Activated naive CD4-positive, alpha-beta T cell treated with anti-CD3 and anti-CD28 coated beads, Interleukin-2, amount 50 U/mL, for 72 hours (primary cell): ENCODE measurements at regions not wholly inside any gene's neighbourhood (a gene's known extent, or its start where the extent isn't known, plus 50 kb on each side); places are given as distances from the start of the nearest gene placed in this dataset.
"Not testable (repeated sequence)": the region's sequence is repeated elsewhere in the genome, so short reads cannot be mapped to it uniquely, and the experiment has no call there.

Experiments used
- ATAC-seq, 2 donors: fragments of 150-1000 bp; cut with Tn5 transposase; 2 replicates each; pipeline ENCODE4 v1.10.0; 2021; ENCODE audit warnings: mild to moderate bottlenecking in 2 of 2, moderate library complexity in 2 of 2
- DNase-seq, 2 donors: peaks; one replicate each; pipeline ENCODE4 v3.0.0; 2021 to 2022; ENCODE audit warnings: low spot score in 2 of 2
- H3K27ac Mint-ChIP-seq, 2 donors: one replicate each; pipeline ENCODE4 v1.8.0; 2022; ENCODE audit warnings: mild to moderate bottlenecking in 2 of 2, mixed read lengths in 2 of 2
- H3K36me3 Mint-ChIP-seq, 2 donors: one replicate each; pipeline ENCODE4 v1.8.0; 2022; ENCODE audit warnings: mixed read lengths in 2 of 2
- H3K9me3 Mint-ChIP-seq, 2 donors: one replicate each; pipeline ENCODE4 v1.8.0; 2022; ENCODE audit warnings: mixed read lengths in 2 of 2

DNA sequence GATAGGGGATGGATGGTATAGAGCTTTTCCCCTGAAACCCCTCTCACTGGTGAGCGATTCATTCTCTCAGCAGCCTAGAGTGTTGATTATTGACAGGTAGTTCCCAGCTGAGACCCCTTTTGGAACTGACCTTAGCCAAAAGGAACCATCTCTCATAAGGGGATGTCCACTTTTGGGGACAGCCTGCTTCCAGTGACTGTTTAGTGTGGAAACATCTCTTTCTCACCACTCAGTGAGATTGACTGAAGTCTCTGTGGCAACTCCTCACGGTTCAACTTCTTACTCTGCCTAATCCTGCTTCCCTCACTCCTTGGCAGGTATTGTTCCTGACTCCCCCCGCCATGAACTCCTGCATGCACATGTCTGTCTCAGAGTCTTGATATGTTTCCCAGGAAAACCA, 529.2 kb upstream of the ATP2B1 start:
- no peaks in the 10 kb centered on the region for H3K9me3 Mint-ChIP-seq
- no peak for DNase-seq
- H3K36me3 Mint-ChIP-seq = no peaks in the 10 kb centered on the region
- no peak for ATAC-seq
- no peak overlapping the region for H3K27ac Mint-ChIP-seq

DNA sequence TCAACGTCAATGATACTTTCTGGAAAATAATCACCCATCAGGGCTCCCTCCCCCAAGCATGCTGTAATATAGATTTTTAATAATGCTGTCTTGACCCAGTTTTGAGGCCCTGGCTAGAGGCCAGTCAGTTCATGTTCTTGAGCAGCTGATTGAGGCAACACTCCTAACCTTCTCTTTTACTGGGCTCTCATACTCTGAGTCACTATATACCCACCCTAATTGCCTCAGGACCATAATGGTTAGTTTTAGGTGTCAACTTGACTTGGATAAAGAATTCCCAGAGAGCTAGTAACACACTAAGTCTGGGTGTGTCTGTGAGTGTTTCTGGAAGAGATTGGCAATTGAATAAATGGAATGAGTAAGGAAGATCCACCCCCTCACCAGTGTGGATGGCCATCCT, 527.0 kb upstream of the ATP2B1 start:
- H3K9me3 Mint-ChIP-seq = no peaks in the 10 kb centered on the region
- DNase-seq (no peak), ATAC-seq (no peak)
- no peaks in the 10 kb centered on the region for H3K36me3 Mint-ChIP-seq
- H3K27ac Mint-ChIP-seq = no peak overlapping the region

DNA sequence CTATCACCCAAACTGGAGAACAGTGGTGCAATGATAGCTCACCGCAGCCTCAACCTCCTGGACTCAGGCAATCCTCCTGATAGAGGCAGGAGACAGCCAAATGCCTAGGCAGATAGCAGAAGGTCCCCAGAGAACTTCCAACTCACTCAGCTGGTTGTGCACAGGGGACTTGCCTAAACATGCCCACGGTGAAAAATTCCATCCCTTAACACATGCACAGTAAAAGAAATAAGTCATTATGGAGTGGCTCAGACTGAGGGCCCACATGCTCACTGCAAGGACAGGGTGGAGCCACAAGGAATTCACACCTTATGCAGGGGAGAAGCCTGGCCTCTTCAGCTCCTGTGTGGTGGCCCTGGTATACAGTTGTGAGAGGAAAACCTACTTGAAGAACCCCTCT, 525.8 kb upstream of the ATP2B1 start:
- DNase-seq = no peak
- no peaks in the 10 kb centered on the region for H3K9me3 Mint-ChIP-seq
- no peaks in the 10 kb centered on the region for H3K36me3 Mint-ChIP-seq
- ATAC-seq = no peak
- H3K27ac Mint-ChIP-seq = no peak overlapping the region

DNA sequence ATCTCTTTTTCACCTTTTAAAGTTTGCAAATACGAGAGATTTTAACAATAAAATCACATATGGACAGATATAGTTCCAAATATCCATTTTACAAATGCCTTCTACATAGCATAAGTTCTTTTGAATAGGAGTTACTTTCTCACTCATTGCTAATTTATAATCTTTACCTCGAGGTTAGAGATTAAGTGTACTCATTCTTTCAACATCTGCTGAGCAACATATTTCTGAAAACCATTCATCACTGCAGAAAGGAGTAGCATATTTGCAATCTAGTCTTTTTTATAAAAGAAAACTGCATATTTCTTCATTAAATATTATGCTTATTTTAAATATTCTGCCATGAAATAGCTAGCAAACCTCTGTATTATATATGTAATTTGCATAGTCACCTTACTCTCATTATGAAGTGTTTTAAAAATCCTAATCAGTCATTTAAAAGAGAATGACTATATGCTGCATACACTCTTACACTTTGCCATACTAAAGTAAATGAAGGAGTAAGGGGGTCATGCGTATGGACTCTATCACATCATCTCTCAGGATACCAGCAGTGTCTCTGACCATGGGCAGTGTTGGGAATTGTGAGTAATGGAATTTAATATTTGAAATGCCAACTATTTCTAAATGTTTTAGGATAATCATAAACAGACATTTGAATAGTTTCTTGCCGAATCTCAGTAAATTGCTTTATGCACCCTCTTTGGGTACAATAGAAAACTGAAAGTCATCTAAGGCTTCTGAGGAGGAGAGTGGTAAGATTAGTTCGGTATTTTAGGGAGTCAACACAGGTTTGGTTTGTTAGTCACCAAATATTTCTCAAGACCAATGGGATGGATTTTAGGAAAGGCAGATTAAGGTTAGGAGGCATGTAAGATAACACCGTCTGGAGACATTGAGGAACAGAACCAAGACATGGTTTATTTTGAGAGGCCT, 524.8 kb upstream of the ATP2B1 start:
- Mint-ChIP-seq H3K27ac (no peak overlapping the region), H3K9me3 (no peaks in the 10 kb centered on the region), H3K36me3 (no peaks in the 10 kb centered on the region)
- DNase-seq (no peak), ATAC-seq (no peak)

DNA sequence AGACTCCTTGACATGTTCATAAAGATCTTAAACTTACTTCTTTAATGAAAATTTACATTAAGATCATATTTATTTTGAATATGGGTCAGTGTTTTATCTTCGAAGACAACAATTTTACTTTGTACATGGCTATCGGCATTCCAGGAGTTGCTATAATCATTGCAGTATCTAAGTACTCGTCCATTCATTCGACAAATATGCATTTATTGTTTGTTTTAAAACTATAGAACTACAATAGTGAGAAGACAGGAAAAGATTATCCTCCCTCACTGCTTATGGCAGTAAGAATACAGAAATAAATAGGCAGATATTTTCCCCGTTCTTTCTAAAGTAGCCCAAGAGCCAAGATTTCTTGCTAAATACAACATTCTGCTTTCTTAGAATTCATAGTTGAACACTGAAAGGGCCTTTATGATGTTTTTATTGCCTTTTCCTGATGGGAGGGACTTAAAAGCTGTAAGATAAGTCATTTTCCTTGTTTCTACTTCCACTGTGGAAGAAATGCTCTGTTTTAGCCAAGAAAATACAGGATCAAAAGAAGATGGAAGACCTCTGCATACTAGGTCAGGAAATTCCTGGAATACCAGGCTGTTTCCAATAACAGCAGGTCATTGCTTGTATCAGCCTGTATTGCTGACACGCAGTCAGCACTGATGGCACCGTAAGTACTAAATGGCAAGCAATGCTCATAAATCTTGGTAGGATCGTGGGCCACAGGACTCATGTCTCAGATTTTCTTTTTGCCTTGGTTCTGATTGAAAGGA, 521.0 kb upstream of the ATP2B1 start:
- Mint-ChIP-seq H3K36me3 (no peaks in the 10 kb centered on the region), H3K9me3 (no peaks in the 10 kb centered on the region)
- ATAC-seq = no peak

DNA sequence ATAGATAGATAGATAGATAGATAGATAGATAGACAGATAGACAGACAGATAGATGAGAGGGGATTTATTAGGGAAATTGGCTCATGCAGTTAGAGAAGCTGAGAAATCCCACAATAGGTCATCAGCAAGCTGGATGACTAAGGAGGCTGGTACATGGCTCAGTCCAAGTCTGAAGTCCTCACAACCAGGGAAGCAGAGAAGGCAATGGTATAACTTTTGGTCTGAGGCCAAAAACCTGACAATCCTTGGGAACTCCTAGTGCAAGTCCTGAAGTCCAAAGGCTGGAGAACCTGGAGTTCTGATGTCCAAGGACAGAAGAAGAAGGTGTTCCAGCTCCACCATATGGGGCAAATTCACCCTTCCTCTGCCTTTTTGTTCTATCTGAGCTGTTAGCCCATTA, 517.6 kb upstream of the ATP2B1 start:
- Mint-ChIP-seq H3K27ac (no peak overlapping the region), H3K9me3 (no peaks in the 10 kb centered on the region), H3K36me3 (no peaks in the 10 kb centered on the region)
- DNase-seq (no peak), ATAC-seq (no peak)

More for the DNA sequence above, 521.0 kb upstream of the ATP2B1 start:
- no peak for DNase-seq
- H3K27ac Mint-ChIP-seq = no peak overlapping the region

DNA sequence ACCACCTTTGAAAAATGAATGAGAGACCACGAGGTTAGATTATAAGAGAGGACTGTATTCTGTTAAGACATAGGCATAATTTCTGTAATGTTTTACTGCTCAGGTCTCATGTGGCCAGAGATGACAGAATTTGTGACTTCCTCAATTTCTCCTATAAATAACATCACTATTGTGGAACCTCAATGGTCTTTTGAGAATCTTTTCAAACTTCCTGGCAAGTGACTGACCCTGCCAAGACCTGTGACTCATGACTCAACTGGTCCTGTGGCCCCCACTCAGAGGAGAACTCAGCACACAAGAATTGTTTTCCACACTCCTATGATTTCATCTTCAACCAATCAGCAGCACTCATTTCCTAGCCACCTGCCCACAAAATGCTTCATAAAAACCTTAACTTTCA, 508.2 kb upstream of the ATP2B1 start:
- no peak for DNase-seq
- Mint-ChIP-seq H3K27ac (no peak overlapping the region), H3K9me3 (no peaks in the 10 kb centered on the region), H3K36me3 (no peaks in the 10 kb centered on the region)
- ATAC-seq = no peak

DNA sequence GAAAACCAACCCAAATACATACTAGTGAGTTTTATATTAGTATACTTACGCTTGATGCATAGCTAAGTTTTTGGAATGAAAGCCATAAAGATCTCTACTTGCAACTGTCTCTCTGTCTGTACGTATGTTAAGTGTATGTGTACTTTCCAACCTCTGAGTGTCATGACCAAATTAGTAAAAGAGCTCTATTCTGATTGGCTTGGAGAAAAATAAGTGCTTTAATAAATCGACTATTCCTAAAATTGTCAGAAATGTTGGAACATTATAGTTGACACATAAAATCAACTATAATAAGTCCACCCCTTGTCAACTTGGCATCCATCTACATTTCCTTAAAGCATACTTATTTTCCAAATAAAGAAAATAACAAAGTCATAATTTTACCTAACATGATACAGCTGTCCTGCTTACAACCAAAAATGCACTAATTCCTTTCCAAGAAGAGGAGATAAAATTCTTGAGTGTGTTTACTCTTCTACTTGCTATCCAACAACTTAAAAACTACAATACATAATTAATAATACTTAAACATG, 507.4 kb upstream of the ATP2B1 start:
- no peak for DNase-seq
- Mint-ChIP-seq H3K27ac (no peak overlapping the region), H3K9me3 (no peaks in the 10 kb centered on the region), H3K36me3 (no peaks in the 10 kb centered on the region)
- ATAC-seq = no peak

DNA sequence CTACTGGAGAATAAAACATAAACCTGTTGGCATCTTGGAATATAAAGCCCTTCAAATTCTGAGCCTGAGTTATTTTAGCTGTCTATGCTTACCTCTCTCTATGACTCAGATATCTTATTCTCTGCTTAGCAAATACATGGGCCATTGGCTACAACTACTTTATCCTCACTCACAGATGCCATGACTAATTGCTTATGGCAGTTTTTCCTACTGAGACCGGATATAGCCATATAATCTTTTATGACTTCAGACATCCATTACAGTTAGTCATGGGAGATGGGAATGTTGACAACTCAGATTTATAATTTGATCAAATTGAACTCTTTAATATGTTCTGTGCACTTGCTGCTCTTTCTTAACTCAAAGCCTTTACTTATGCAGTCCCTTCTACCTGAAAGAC, 502.4 kb upstream of the ATP2B1 start:
- Mint-ChIP-seq H3K36me3 (peaks cover 0 to 15% of the 10 kb centered on the region in 2 donors), H3K9me3 (peaks cover 3 to 5% of the 10 kb centered on the region in 2 donors), H3K27ac (no peak overlapping the region)
- DNase-seq (no peak), ATAC-seq (no peak)

DNA sequence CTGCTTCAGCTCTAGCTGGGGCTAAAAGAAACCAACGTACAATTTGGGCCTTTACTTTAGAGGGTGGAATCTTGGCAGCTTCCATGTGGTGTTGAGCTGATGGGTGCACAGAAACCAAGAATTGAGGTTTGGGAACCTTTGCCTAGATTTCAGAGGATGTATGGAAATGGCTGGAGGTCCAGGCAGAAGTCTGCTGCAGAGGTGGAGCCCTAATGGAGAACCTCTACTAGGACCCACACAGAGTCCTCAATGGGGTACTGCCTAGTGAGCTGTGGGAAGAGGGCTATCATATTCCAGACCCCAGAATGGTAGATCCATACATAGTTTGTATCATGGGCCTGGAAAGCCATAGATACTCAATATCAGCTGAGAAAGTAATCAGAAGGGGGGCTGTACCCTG, 500.4 kb upstream of the ATP2B1 start:
- H3K9me3 Mint-ChIP-seq = peaks cover 3 to 5% of the 10 kb centered on the region in 2 donors
- ATAC-seq (no peak), DNase-seq (no peak)
- H3K27ac Mint-ChIP-seq = no peak overlapping the region
- H3K36me3 Mint-ChIP-seq = peaks cover 0 to 15% of the 10 kb centered on the region in 2 donors

DNA sequence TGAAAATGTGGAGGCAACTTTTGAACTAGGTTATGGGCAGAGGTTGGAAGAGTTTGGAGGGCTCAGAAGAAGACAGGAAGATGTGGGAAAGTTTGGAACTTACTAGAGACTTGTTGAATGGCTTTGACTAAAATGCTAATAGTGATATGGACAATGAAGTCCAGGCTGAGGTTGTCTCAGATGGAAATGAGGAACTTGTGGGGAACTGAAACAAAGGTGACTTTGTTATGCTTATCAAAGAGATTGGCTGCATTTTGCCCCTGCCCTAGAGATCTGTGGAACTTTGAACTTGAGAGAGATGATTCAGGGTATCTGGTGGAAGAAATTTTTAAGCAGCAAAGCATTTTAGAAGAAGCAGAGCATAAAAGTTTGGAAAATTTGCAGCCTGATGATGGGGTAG, 499.7 kb upstream of the ATP2B1 start:
- peaks cover 0 to 15% of the 10 kb centered on the region in 2 donors for H3K36me3 Mint-ChIP-seq
- not testable (repeated sequence) for ATAC-seq, H3K9me3 Mint-ChIP-seq, H3K27ac Mint-ChIP-seq, DNase-seq

DNA sequence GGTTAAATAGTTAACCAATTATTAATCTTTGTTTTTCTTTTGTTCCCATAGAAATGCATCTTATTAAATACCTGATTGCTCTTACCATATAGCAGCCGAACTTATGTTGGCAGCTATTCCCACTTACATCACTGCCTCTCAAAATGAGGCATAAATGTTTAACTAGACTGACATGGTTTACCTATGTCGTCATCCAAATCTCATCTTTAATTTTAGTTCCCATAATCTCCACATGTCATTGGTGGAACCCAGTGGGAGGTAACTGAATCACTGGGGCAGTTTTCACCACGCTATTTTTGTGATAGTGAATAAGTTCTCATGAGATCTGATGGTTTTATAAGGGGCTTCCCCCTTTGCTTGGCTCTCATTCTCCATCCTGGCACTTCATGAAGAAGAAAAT, 499.2 kb upstream of the ATP2B1 start:
- ATAC-seq (no peak), DNase-seq (no peak)
- H3K27ac Mint-ChIP-seq = no peak overlapping the region
- H3K36me3 Mint-ChIP-seq = peaks cover 0 to 15% of the 10 kb centered on the region in 2 donors
- H3K9me3 Mint-ChIP-seq = peaks cover 3 to 5% of the 10 kb centered on the region in 2 donors

DNA sequence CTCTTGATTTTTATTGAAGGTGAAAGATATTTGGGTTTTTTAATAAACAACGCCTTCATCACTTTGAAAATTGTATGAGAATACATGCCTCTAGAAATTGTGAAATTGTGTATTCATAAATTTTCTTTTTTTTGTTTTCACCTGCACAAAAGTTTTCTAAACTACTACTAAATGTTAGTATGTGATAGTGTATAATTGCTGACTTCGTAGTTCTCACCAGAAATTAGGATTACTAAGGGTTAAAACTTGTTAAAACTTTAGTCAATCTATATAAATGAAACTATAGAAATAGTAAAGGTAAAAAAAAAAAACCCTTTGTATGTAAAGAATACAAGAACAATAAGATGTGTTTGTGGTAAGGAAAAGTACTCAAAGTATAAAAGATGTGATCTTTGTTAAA, 496.5 kb upstream of the ATP2B1 start:
- Mint-ChIP-seq H3K27ac (no peak overlapping the region), H3K9me3 (peaks cover 0 to 3% of the 10 kb centered on the region in 2 donors)

DNA sequence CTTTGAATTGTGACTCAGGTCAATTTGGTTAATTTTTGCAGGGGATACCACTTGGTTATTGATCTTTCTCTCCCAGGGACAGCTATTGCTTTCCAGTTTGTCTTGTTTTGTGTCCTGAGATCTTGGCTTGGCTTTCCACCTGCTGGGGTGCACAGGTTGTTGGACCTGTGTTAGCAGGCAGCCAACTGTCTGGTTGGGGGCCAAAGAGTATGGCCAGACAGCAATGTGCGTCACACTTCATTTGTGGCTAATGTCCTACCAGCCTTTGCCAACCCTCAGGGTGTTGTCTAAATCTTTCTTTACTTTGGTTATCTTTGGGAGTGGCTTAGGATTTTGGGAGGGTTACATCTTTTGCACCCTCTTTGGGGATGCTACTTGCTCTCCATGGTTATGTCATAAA, 494.9 kb upstream of the ATP2B1 start:
- no peak overlapping the region for H3K27ac Mint-ChIP-seq
- H3K9me3 Mint-ChIP-seq = no peaks in the 10 kb centered on the region
- peaks cover 0 to 7% of the 10 kb centered on the region in 2 donors for H3K36me3 Mint-ChIP-seq
- no peak for ATAC-seq
- DNase-seq = no peak

More for the DNA sequence above, 496.5 kb upstream of the ATP2B1 start:
- no peak for DNase-seq
- H3K36me3 Mint-ChIP-seq = peaks cover 0 to 7% of the 10 kb centered on the region in 2 donors
- ATAC-seq = no peak

DNA sequence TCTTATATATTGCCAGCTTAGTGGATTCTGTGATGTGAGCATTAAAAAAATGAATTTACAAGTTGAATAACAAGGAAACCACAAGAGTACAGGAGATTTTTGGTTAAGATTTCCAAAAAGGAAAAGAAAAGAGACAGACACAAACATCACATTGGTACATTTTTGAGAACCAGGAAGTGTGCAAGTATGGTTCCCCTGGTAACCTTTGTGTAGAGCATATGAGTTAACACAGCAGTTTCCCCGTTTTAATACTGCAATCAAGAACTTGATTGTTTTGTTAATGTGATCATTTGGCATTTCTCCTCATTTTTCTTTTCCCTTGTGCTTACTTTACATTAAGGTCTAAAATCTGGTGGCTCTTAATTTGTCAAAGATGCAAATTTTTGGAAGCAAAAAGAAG, 490.4 kb upstream of the ATP2B1 start:
- DNase-seq (no peak), ATAC-seq (no peak)
- Mint-ChIP-seq H3K27ac (no peak overlapping the region), H3K9me3 (no peaks in the 10 kb centered on the region), H3K36me3 (no peaks in the 10 kb centered on the region)

DNA sequence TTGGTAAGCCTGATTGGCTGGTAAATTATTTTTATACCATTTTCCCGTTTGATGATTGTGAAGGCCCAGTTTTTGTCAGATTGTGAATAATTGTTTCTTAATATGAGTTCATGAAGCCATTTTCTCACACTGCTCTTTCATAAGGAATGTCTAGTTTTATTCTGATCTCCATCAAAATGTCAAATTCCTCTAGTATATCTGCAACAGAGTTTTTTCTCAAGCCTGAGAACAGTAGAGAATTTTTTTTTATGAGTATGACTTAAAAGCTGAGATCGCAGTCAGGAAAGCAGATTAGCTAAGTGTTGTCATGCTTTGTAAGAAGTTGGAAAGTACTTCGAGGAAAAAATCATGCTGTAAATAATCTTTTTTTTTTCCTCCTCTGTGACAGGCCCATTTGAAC, 484.9 kb upstream of the ATP2B1 start:
- H3K27ac Mint-ChIP-seq = no peak overlapping the region
- no peaks in the 10 kb centered on the region for H3K36me3 Mint-ChIP-seq
- DNase-seq = no peak
- no peaks in the 10 kb centered on the region for H3K9me3 Mint-ChIP-seq
- no peak for ATAC-seq

DNA sequence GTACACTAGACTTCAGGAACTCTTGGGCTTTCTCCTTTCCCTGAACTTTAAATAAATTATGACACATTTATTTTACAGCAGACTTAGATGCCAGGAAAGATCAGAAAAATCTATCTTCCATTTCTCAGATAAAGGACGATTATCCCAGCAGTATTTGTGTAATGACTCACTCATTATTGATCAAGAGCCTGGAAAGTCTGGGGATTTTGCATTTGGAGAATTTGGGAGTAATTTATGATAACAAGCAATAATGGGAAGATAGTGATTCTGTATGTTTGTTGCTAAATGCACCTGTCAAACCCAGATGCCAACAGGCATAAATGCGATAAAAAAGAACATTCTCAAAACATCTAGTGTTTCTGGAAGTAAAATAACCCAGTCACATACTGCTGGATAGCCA, 480.2 kb upstream of the ATP2B1 start:
- ATAC-seq = no peak
- H3K9me3 Mint-ChIP-seq = peaks cover 0 to 2% of the 10 kb centered on the region in 2 donors
- H3K27ac Mint-ChIP-seq = no peak overlapping the region
- no peaks in the 10 kb centered on the region for H3K36me3 Mint-ChIP-seq
- DNase-seq = no peak
